OCI-LY1 (cell line): ENCODE measurements at regions not wholly inside any gene's neighbourhood (a gene's known extent, or its start where the extent isn't known, plus 50 kb on each side); places are given as distances from the start of the nearest gene placed in this dataset.

Experiments
- CTCF ChIP-seq: fragments of 200-600 bp; sonication (generic), shearing (Covaris generic); IDR thresholded peaks from 2 replicates; pipeline ENCODE4 v1.5.1; 2017; ENCODE audit warnings: mild to moderate bottlenecking, antibody characterized with exemption, low read length, moderate library complexity, mixed read lengths
- EZH2 ChIP-seq: fragments of 200-600 bp; sonication (generic), shearing (Covaris generic); IDR thresholded peaks from 2 replicates; pipeline ENCODE4 v1.8.0; 2017; ENCODE audit warnings: borderline replicate concordance, mixed run types, mild to moderate bottlenecking, antibody characterized with exemption, low read length, moderate library complexity, mixed read lengths

GRCh38 chr10:126846469-126846868 is 58.8 kb upstream of the DOCK1 start:
- TF ChIP-seq CTCF, result no peak
- no peak for TF ChIP-seq EZH2
